ENCODE measurements at regions not wholly inside any gene's neighbourhood (a gene's known extent, or its start where the extent isn't known, plus 50 kb on each side); places are given as distances from the start of the nearest gene placed in this dataset.

DNA sequence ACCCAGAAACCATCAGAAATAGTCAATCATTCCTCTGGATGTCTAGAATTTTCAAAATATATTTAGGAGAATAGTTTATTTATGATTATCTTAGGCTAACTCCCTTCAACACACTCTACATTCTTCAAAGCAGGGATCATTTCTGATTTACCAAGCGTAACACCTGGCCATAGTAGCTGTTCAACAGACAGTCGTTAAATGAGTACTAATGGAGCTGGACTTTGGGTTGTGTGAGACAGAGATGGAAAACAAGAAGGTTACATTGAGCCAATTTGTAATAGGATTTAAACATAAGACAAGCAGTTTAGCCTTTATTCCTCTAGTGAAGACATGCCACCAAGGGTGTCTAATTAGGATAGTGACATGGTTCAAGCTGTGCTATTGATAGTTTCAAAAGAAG is 129.2 kb upstream of the ANO3 start:
- DNase-seq, result peak; percentile 14

GRCh38 chr11:26204101-26204500 is 127.8 kb upstream of the ANO3 start:
- DNase-seq, result no peak

- DNase-seq, result no peak
Measured at GRCh38 chr11:26204839-26205238, 127.1 kb upstream of the ANO3 start.

DNA sequence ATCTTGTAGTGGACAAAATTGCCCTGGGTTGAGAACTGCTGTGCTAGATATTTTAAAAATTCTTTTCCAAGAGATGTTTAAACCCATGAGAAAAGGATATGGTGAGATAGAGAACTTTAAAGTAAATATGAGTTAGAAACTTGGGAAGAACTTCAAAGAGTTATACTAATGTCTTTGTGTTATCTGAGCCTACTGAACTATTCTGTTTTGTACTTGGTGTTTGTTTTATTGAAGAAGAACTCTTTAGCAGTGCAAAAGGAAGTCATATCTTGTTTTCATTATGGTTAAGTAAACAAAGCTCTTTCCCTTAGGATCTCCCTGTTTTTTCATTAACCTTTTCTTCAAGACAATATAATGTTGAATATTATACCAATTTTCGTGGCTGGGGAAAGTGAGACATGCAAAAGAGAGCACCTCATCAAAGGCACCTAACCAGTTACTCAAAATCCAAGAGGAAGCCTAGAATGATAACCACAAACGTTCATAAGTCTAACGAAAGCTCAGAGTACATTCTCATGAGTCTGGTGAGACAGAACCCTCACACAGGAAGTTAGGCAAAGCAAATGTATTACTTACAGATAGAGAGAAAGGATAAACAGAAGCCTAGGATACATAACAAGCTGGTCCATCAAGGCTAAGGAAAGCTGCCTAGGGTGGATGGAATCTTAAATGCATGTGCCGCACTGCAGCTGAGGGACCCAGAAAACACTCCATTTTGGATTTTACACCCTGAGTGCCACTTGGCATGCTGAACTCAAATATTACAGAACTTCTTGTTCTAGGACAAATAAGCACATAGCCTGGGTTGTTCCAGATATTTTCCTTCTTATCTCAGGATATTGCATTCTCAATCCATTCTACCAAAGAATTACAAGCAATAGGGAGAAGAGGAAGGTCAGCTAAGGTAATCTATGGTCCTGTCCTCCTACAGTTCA is 112.5 kb upstream of the ANO3 start:
- DNase-seq, result no peak

DNA sequence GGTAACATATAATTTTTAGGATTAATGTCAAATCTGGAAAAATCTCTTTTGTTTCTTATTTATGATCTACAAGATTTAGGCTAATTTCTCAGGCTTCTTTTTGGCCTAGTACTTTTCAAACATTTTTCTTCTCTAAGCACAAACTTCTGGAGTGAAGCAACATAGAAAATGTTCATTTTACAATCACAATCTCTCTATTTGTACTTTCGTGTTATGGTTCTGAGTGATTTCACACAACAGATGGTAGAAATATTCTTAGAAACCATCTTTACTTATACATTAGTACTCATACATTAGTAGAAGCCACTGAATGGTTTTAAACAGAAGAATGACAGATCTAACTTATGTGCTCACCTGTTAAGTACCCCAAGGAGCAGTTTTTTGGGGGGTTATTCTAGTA is 106.3 kb upstream of the ANO3 start:
- DNase-seq, result no peak

DNA sequence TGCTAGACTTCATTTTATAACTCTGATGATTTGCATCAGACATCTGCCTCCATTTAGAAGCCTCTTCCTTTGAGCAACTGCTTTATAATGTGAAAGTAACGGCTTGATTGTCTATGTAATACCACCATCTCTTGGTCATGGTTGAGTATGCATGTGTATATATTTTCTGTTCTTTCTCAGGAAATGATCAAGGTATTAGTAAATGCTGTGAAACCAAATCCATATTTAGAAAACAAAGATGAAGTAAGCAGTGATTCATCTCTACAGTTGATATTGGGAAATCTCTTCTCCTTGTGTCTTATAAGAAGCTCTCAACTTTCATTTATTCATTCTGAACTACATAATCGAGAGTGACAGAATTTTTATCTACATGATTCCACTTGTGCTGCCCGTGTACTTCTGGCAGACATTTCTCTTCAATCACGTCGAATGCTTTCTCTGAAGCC is 104.6 kb upstream of the ANO3 start:
- DNase-seq, result peak; percentile 10

GRCh38 chr11:26227883-26228502 is 103.9 kb upstream of the ANO3 start:
- no peak for DNase-seq

- DNase-seq, result no peak
Measured at GRCh38 chr11:26228778-26229177, 103.2 kb upstream of the ANO3 start.

GRCh38 chr11:26229257-26229656 is 102.7 kb upstream of the ANO3 start:
- DNase-seq, result no peak

DNA sequence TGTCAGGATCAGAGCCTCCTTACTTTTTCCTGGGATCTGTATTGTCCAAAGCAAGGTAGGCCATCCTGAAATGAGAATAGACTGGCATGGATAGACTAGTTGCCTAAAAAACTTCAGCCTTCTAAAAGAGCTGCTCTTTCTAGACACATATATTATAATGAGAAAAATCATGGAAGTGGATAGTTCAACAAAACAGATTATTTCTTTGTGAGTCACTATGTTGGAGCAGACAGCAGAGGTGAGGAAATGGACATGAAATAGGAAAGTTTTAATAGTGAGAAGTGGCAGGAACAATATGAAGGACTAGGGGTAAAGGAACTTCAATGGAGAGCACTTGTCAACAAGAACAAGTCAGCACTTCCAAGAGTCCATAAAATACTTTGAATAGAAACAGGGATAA is 101.9 kb upstream of the ANO3 start:
- DNase-seq, result no peak

DNA sequence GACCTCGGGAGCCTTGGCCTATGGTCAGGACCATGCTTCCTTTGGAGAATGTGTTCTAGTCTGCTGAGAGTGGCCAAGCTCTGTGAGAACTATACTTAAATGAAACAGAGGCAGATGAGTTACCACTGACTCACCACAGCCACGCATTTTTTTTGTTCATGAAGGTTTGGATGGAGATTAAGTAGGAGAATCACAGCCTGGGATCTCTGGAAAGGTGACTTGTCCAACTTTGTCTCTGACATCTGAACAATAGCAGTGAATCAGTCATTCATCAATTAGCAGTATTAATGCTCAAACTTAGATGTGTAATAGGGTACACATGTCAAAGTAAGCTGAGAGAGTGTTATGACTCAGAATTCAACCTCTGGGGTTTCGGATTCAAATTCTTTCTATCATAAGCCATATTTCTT is 100.7 kb upstream of the ANO3 start:
- DNase-seq, result no peak

DNA sequence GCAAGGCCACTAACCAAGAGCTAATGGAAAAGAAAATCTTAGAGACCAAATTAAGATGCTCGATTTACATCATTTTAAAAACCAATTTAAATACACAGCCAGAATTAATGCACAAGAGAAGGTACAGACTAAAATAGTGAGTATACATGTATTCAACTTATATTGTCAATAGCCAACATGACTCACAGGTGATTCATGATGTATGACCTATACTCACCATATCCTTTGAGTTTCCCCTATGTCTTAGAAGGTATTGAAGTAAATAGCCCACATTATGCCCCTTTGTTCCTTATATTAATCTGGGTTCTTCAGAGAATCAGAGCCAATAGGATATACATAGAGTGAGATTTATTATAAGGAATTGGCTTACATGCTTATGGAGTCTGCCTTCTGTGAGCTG is 97.5 kb upstream of the ANO3 start:
- no peak for DNase-seq

DNA sequence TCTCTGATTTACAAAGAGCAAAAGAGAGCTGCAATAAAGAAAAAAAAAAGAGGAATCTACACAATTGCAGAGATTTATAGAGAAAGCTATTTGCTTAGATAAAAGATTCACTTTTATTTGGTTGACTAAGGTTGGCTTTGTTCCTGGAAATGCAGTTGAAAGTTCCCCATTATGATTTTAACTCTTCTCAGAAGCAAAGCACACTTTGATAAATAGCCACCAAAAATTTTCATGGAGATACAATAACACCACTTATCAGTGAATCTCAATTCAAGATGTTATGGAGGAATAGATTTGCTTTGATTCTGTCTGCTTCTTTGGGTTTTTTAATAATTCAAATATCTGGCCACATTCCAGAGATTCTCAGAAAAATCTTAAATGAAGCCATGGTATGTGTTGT is 88.5 kb upstream of the ANO3 start:
- DNase-seq, result no peak

DNA sequence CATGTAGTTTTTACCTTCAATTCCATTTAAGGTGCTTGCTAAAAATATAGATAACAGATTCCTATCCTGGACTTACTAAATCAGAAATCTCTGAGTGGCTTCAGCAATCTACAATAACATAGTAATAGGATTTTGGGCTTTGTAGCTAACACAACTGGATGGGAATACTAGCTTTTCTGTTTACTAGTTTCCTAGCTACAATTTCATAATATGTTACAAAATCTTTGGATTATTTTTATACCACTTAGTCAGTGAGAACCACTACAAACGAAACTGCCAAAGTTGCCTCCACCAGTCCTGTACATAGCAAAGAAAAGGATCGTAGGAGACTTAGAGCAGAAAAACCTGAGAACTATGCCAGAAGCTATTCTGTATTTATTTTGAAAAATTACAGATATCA is 87.7 kb upstream of the ANO3 start:
- no peak for DNase-seq

- no peak for DNase-seq
Measured at GRCh38 chr11:26245046-26245445, 86.9 kb upstream of the ANO3 start.

DNA sequence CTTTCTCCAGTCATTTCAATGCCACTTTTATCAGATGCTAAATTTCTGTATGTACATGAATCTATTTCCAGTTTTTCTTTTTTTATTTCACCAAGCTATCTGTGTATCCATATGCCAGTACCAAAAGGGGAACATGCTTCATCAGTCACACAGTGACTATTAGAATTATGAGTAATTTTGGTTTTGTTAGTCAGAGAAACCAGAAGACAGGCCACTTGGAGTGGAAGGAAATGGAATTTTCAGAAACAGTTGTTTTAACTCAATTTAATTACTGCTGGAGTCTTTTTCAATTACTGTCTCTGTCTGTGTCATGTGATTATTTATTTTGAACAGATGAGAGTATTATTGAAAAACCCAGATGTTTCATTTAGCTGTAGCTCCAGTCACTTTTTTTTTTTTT is 84.6 kb upstream of the ANO3 start:
- DNase-seq, result no peak

- no peak for DNase-seq
Measured at GRCh38 chr11:26248661-26249060, 83.3 kb upstream of the ANO3 start.

DNA sequence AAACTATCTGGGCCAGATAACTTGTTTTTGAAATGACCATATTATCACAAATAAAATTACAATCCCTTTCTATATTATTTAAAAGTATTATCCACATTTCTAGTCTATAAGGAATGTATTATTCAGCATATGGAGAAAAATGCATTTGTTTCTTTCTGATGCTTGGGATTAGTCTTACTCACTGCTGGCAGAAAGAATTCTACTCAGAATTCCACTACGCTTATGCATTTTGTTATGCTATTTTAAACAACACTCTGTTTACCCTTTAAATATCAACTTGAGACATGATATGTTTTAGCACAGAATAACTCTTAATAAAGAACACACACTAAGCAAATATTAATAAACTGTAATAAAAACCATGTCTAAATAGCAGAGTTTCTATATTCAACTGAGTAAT is 77.6 kb upstream of the ANO3 start:
- DNase-seq, result no peak

GRCh38 chr11:26263769-26264168 is 68.2 kb upstream of the ANO3 start:
- no peak for DNase-seq

DNA sequence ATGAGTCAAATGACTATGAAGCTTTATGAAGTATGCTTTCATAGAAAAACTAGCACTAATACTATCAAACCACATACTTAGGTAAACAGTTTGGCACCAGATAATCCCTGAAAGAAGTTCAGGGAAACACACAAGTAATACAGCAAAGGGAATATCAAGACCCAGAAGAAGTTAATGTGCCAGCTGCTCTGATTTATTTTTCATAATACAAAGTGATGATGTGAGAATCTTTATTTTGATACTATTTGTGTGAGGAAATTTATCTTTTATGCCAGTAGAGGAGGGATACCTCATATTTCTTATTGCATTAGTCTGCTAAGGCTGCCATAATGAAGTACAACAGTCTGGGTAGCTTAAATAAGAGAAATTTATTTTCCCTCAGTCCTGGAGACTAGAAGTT is 67.7 kb upstream of the ANO3 start:
- DNase-seq, result no peak

DNA sequence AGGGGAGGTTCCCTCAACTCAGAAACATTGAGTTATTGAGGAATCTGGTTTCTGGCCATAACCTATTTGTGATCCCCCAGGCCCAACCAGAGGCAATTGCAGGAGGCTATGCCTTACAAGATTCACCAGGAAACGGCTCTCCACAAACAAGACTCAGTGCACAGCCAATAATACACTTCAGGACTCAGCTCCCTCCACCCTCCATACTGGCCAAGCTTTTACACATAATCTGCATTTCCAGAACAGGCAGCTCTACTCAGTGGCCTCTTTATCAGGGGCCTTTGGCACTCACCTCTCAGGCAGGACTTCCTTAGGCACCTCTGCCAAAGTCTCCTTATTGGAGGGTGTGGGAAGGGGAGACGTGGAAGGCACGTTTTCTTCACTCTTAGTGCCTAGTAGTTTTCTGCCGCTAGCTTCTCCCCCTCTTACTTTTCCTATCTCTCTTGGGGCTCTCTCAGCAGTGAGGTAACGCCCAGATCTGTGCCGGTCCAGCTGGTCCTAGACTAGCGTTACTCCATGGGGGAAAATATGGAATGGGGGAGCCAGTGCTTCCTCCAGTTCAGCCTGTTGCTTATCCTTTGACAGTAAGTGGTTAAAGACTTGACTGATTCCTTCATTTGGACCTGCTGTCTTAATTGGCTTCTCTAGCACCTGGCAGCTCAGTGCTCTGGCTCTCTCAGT is 62.8 kb upstream of the ANO3 start:
- DNase-seq, result peak; percentile 44

GRCh38 chr11:26271666-26272065 is 60.3 kb upstream of the ANO3 start:
- no peak for DNase-seq

DNA sequence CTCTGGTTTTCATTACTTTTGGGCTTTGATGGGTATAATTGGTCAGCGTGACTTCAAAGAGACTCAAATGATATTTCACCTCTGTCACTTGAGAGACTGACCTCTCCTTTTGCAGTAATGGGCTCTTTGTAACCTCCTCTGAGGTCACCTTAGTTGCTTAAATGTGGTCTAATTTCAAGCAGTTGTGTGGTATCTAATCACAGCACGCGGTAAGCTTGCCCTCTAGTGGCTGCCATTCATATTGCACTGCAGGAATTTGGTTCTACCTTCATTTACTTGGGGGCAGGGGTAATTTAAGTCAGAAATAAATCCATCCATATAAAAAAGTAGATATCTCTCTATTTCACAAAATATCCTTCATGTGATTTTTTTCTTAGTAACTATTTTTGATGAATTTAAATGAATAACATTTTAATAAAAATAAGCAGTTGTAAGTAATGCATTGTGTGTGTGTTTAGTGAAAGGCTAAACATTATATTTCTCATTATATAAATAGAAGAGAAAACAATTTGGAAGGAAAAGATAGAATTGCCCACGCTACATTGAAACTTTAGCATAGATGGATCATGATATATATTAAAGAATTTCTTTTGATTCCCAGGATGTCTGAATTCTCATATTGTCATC is 55.0 kb upstream of the ANO3 start:
- peak; percentile 66 for DNase-seq
